Lower leg skin (tissue), 4 donors: ENCODE measurements at regions not wholly inside any gene's neighbourhood (a gene's known extent, or its start where the extent isn't known, plus 50 kb on each side); places are given as distances from the start of the nearest gene placed in this dataset.

ENCODE experiments used
- DNase-seq, 2 donors: peaks; one replicate each; pipeline ENCODE4 v3.0.0-alpha.2; 2019; ENCODE audit warnings: low spot score in 2 of 2
- H3K4me3 ChIP-seq: fragments of 200-600 bp; sonication (generic); 2 replicates; pipeline ENCODE4 v1.5.1; 2017; ENCODE audit warnings: mild to moderate bottlenecking, low read depth; ENCODE audit not compliant: poor library complexity, severe bottlenecking
- CTCF ChIP-seq, 3 donors: fragments of 450-650 bp; IDR thresholded peaks; one replicate each; pipeline ENCODE4 v1.5.1; 2016; ENCODE audit warnings: antibody characterized with exemption in 3 of 3, mild to moderate bottlenecking in 3 of 3, moderate library complexity in 2 of 3
- POLR2A ChIP-seq, 2 donors: fragments of 450-650 bp; IDR thresholded peaks; one replicate each; pipeline ENCODE4 v1.6.1; 2016 to 2017; ENCODE audit warnings: antibody characterized with exemption in 2 of 2, mild to moderate bottlenecking in 1 of 2, moderate library complexity in 1 of 2
- WGBS, 2 donors: methylation state at CpG; one replicate each; pipeline ENCODE4 v1.1.5; 2018; 5-methylcytosine and 5-hydroxymethylcytosine counted together
- intact Hi-C: fragments of 100-400 bp; cut with DNase I; formaldehyde crosslinking; loops from one replicate; pipeline ENCODE4 v1.15.0; 2023; ENCODE audit warnings: low total_unique reads

- TF ChIP-seq CTCF (IDR thresholded peaks at IDR 0.05) = no peak
- TF ChIP-seq POLR2A (IDR thresholded peaks at IDR 0.05) = no peak
- no peak for DNase-seq
- WGBS, 2 donors = 76 to 86% methylated on average over 13 of the region's 13 CpGs
- no peak overlapping the region for H3K4me3 ChIP-seq
- intact Hi-C loops = no loop called here
Observed at GRCh38 chr1:239868058-239868832, 223.4 kb upstream of the FMN2 start.

GRCh38 chr1:239870194-239870593 is 221.5 kb upstream of the FMN2 start:
- WGBS, 2 donors = 74 to 76% methylated on average over 6 of the region's 6 CpGs
- intact Hi-C loops = no loop called here

GRCh38 chr1:239872626-239873025 is 219.1 kb upstream of the FMN2 start:
- WGBS, 2 donors = 28 to 40% methylated on average over 2 of the region's 2 CpGs
- no peak for DNase-seq
- TF ChIP-seq CTCF (IDR thresholded peaks at IDR 0.05) (no peak), POLR2A (IDR thresholded peaks at IDR 0.05) (no peak)
- no peak overlapping the region for H3K4me3 ChIP-seq
- intact Hi-C loops = no loop called here

More at GRCh38 chr1:239870194-239870593, 221.5 kb upstream of the FMN2 start:
- TF ChIP-seq POLR2A (IDR thresholded peaks at IDR 0.05) = no peak
- no peak for TF ChIP-seq CTCF (IDR thresholded peaks at IDR 0.05)
- no peak overlapping the region for H3K4me3 ChIP-seq
- DNase-seq = no peak

DNA sequence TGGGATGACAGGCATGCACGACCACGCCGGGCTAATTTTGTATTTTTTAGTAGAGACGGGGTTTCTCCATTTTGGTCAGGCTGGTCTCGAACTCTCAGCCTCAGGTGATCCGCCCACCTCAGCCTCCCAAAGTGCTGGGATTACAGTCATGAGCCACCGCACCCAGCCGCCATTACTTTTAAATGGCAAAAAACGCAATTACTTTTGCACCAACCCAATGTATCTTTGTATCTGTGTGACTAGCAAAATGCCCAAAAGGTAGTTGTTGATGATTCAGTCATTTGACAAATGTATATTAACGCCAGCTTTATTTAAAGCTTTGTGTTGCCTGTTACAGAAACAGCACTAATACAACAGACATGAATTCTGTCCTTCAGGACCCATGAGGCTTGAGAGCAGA is 216.9 kb upstream of the FMN2 start:
- intact Hi-C loops = no loop called here
- WGBS, 2 donors = 94% methylated on average over 10 of the region's 10 CpGs
- no peak for DNase-seq
- TF ChIP-seq CTCF (IDR thresholded peaks at IDR 0.05) (no peak), POLR2A (IDR thresholded peaks at IDR 0.05) (no peak)
- H3K4me3 ChIP-seq = no peak overlapping the region

DNA sequence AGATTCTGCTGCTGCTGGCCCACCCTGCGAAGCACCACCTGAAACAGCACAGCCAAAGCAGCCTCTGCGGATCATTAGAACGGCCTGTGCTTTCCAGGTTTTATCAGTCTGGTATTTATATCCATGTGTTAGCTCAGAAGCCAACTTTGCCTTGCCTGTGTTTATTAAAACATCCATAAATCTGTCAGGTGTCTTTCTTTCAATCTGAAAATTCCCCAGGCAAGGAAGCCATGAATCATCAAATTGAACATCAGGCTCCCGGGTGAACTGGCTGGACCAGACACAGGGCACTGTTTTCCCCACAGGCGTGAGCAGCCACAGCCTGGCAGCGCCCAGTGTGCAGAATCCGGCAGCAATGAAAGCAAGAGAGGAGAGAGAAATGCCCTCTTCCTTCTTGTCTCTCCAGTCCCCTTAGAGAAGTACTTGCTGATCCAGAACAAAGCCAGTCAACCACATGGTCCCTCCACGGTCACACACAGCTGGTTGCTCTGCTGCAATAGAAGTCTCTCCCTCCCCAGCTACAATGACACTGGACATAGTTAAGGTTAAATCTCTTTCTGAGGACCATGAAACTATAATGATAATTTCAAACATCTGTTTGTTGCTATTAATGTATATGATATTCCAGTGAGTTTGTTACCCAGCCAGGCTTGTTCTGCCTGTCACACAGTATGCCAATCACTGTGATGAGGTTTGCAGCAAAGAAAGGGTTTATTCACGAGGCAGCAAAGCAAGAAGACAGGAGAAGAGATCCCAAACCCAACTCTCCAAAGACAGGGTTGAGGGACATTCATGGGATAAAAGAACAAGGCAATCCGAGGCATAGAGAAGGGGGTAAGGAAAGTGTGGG is 212.1 kb upstream of the FMN2 start:
- TF ChIP-seq POLR2A (IDR thresholded peaks at IDR 0.05) = no peak
- no peak for TF ChIP-seq CTCF (IDR thresholded peaks at IDR 0.05)
- H3K4me3 ChIP-seq = no peak overlapping the region
- intact Hi-C loops = no loop called here
- 31 to 33% methylated on average over 10 of the region's 10 CpGs for WGBS, 2 donors
- DNase-seq = no peak
